ENCODE measurements at regions not wholly inside any gene's neighbourhood (a gene's known extent, or its start where the extent isn't known, plus 50 kb on each side); places are given as distances from the start of the nearest gene placed in this dataset.

GRCh38 chr6:138722425-138723371 is 50.9 kb upstream of the CCDC28A start:
- no peak for TF ChIP-seq CTCF (conservative IDR thresholded peaks at IDR 0.05; ENCODE audit: low read depth, low read length)
- DNase-seq (ENCODE audit: low read depth): peak; percentile 89
- H3K4me3 ChIP-seq (ENCODE audit: low read depth, low read length): no peak overlapping the region

All from choroid plexus epithelial cell (primary cell).